C4-2B (cell line): ENCODE measurements at regions not wholly inside any gene's neighbourhood (a gene's known extent, or its start where the extent isn't known, plus 50 kb on each side); places are given as distances from the start of the nearest gene placed in this dataset.

Experiments
- H3K27ac ChIP-seq: fragments of 450-650 bp; 2 replicates; pipeline ENCODE4 v1.5.1; 2017
- CTCF ChIP-seq: fragments of 450-650 bp; conservative IDR thresholded peaks from 2 replicates; pipeline ENCODE4 v1.5.1; 2017; ENCODE audit warnings: mild to moderate bottlenecking
- ZFX ChIP-seq: fragments of 450-650 bp; IDR thresholded peaks from 2 replicates; pipeline ENCODE4 v1.6.1; 2017

GRCh38 chr13:73591861-73592260 is 533.1 kb downstream of the KLF5 start:
- H3K27ac ChIP-seq = no peak overlapping the region
- no peak for TF ChIP-seq ZFX

GRCh38 chr13:73590795-73591194 is 532.0 kb downstream of the KLF5 start:
- no peak overlapping the region for H3K27ac ChIP-seq
- no peak for TF ChIP-seq ZFX

- no peak for TF ChIP-seq ZFX
- no peak for TF ChIP-seq CTCF
Observed at GRCh38 chr13:73585236-73585635, 526.4 kb downstream of the KLF5 start.

GRCh38 chr13:73583331-73583730 is 524.5 kb downstream of the KLF5 start:
- no peak for TF ChIP-seq CTCF
- TF ChIP-seq ZFX = no peak
- no peak overlapping the region for H3K27ac ChIP-seq

More at GRCh38 chr13:73585236-73585635, 526.4 kb downstream of the KLF5 start:
- H3K27ac ChIP-seq = no peak overlapping the region

GRCh38 chr13:73580513-73581267 is 521.9 kb downstream of the KLF5 start:
- no peak overlapping the region for H3K27ac ChIP-seq
- TF ChIP-seq ZFX (no peak), CTCF (no peak)

GRCh38 chr13:73579574-73580274 is 520.9 kb downstream of the KLF5 start:
- TF ChIP-seq CTCF (no peak), ZFX (no peak)
- H3K27ac ChIP-seq = no peak overlapping the region

GRCh38 chr13:73578251-73578875 is 519.6 kb downstream of the KLF5 start:
- TF ChIP-seq CTCF (no peak), ZFX (no peak)
- H3K27ac ChIP-seq = no peak overlapping the region

GRCh38 chr13:73576291-73576690 is 517.5 kb downstream of the KLF5 start:
- no peak for TF ChIP-seq ZFX
- no peak for TF ChIP-seq CTCF
- H3K27ac ChIP-seq = no peak overlapping the region
